GM19099 (cell line): ENCODE measurements at regions not wholly inside any gene's neighbourhood (a gene's known extent, or its start where the extent isn't known, plus 50 kb on each side); places are given as distances from the start of the nearest gene placed in this dataset.

Experiments used
- POLR2A ChIP-seq: IDR thresholded peaks from 3 replicates; pipeline ENCODE4 v1.6.1; 2011; ENCODE audit warnings: low read depth; ENCODE audit not compliant: insufficient read length; ENCODE audit errors: extremely low read depth

- no peak for TF ChIP-seq POLR2A
Observed at GRCh38 chr6:14372734-14373489, 255.3 kb downstream of the CD83 start.

- TF ChIP-seq POLR2A: no peak
Observed at GRCh38 chr6:14373648-14374437, 256.3 kb downstream of the CD83 start.

DNA sequence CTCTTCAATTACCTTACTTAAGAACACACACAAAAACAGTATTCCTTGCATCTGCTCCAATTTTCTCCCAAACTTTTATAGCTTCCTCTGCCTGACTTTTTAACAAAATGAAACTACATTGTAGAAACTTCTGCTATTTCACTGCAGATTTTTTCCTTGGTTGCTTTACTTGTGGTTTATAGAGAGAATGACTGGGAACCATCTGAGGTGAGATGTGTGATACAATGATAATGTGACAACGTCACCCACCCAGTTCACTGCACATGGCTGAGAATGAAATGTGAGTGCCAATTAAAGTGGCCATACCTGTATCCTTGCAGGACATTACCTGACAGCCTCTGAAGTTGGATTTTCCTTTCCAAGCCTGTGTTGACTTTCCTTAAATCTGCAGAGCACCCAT lies 258.4 kb downstream of the CD83 start:
- TF ChIP-seq POLR2A: no peak

GRCh38 chr6:14379568-14379967 lies 262.0 kb downstream of the CD83 start:
- no peak for TF ChIP-seq POLR2A

GRCh38 chr6:14380086-14380820 lies 262.7 kb downstream of the CD83 start:
- TF ChIP-seq POLR2A: no peak

- TF ChIP-seq POLR2A: no peak
Observed at GRCh38 chr6:14380901-14381828, 263.6 kb downstream of the CD83 start.

DNA sequence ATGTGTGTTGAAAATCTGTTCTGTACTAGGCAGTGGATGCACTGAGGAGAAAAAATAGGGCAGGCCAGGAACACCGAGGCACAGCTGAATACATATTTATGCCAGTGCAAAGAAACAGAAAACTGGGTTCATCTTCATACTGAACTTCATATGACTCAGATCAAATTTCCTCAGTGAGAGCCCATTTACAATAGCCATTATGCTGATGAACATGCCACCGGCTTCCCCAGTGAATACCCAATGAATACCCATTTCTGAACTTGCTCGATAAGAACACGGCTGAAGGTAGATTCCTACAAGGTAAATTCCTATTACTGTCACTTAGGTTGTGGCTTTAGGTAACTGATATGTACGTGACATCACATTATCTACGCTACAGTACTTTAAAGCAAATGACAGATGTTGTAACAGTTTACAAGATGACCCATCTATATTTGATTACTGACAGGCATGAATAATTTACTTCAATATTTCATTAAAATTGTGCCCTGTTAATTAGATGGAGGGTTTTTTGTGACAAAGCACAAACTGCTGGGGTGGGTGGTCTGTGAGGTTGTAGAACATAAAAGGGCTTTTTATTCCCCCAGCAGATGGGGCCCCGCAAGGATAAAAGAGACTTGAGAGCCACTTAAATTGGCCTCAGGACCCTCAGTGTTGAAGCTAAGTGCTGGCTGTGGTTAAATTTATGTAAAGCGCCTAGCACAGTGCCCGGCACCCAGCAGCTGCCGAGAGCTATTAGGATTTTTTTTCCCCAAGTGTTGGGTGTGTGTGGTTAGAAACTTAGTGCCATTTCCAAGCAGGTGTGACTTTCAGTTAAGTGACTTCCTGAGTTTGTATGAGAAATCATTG lies 264.5 kb downstream of the CD83 start:
- TF ChIP-seq POLR2A: no peak

DNA sequence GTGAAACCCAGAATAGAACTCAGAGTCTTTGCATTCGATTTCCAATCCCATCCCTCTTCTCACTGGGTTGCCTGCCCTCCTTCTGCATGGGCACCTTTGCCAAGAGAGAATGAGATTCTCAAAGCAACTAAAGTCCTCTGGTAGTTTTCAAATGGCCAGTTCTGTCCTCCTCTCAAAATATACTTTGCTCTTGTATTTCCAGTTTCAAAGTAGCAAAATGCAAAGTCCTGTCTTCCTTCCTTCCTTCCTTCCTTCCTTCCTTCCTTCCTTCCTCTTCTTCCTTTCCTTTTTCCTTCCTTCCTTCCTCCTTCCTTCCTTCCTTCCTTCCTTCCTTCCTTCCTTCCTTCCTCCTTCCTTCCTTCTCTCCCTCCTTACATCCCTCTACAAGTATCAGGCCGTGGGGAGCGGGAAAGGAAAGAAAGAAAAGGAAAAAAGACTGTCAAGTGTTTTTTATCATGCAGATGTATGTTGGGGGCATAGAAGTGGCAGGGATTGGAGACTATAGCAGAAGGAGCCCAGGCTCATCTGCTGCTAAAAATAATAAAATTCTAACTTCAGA lies 265.2 kb downstream of the CD83 start:
- no peak for TF ChIP-seq POLR2A

DNA sequence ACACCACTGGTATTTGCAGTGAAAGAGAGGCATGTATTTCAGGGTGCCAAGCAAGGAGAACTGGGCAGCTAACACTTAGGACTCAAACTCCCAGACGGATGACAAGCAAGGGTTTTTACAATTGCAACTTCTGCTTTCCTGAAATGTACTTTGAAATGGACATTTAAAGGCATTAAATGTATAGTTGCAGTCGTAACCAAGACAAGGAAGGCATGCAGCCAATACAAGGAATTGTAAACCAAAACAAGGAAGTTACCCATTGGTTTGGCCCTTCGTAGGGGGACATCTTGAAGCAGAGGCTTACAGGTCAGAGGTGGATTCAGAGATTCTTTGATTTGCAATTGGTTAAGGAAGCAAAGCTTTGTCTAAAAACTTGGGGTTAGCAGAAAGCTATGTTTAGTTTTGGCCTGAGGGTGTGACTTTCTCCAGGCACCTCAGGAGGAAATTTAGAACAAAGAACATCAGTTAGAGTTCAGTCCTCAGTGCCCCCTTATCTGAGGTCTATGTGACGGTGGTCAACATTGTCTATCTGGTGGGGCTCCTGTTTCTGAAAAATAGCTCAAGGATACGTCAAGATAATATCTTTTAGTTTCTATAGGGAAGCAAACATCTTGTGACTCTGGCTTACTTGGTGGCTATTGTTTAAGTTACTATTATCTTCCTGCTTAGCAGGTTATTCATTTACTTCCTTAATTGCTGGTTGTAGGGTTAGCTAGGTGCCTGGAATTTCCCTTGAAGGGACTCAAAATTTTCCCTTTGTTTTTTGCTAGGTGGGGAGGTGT lies 266.0 kb downstream of the CD83 start:
- no peak for TF ChIP-seq POLR2A

DNA sequence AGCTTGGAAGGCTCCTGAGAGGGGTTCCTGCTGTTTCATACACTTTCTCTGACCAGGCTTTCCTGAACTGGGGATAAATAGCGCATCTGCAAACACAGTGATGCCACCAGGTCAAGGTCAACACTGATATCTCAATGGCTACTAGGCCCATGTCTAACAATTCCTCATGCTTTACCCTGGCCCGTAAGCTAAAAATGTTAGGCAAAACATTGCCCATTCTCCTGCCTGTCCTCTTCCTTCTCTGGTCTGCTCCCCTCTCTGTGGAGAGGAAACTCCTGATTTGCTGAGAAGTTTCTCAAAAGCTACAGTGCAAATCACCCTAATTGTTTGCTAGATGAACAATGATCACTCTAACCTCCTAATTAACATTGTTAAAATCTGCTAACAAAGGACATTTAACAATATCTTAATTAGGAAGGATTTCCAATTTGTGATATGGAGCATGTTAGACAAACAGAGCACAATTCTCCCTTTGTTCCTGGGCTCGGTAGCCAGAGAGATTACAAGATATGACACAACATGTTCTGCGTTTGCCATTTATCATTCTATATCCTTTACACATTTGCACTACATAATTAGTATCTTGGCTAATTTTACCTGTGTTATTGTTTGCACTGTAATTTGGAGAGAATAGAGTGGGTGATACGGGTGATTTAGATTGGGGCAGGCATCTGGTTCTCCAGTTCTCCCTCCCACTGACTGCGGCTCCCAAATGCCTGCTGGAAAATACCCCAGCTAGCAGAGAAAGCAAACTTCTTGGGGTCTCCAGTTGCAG lies 266.8 kb downstream of the CD83 start:
- TF ChIP-seq POLR2A: no peak

DNA sequence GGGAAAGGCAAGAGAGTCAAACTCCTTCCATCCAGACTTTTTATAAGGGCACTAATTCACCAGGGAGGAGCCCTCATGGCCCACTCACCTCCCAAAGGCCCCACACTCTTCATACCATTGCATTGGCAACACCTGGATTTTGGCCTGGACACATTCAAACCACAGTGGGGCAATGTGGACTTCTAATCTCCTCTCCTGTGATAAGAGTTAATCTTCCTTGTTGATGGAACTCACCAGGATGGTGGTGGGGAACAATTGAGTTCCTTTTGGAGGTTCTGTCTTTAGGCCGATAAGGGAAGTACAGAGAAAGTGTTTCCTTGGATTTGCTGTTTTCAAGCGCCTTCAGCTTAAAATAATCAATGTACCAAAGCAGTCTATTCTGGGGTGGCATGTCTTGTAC lies 268.7 kb downstream of the CD83 start:
- TF ChIP-seq POLR2A: no peak

- no peak for TF ChIP-seq POLR2A
Observed at GRCh38 chr6:14386668-14387067, 269.1 kb downstream of the CD83 start.
